NB4 (cell line): ENCODE measurements at regions not wholly inside any gene's neighbourhood (a gene's known extent, or its start where the extent isn't known, plus 50 kb on each side); places are given as distances from the start of the nearest gene placed in this dataset.

Source experiments
- POLR2A ChIP-seq: IDR thresholded peaks from 2 replicates; pipeline ENCODE4 v1.6.1; 2011; ENCODE audit warnings: mild to moderate bottlenecking; ENCODE audit not compliant: insufficient read length; ENCODE audit errors: extremely low read depth
- TF ChIP-seq, protein P1 (sequence below): IDR thresholded peaks from 2 replicates; pipeline ENCODE4 v1.6.1; 2011; ENCODE audit warnings: low read depth, low read length
- TF ChIP-seq, protein P2 (sequence below): IDR thresholded peaks from one replicate; pipeline ENCODE4 v1.5.1; 2012; ENCODE audit warnings: low read depth, low read length

GRCh38 chr9:23962101-23962500 lies 136.1 kb upstream of the ELAVL2 start:
- no peak for TF ChIP-seq POLR2A
- TF ChIP-seq, protein P1, sequence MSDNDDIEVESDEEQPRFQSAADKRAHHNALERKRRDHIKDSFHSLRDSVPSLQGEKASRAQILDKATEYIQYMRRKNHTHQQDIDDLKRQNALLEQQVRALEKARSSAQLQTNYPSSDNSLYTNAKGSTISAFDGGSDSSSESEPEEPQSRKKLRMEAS, result no peak
- TF ChIP-seq, protein P2, sequence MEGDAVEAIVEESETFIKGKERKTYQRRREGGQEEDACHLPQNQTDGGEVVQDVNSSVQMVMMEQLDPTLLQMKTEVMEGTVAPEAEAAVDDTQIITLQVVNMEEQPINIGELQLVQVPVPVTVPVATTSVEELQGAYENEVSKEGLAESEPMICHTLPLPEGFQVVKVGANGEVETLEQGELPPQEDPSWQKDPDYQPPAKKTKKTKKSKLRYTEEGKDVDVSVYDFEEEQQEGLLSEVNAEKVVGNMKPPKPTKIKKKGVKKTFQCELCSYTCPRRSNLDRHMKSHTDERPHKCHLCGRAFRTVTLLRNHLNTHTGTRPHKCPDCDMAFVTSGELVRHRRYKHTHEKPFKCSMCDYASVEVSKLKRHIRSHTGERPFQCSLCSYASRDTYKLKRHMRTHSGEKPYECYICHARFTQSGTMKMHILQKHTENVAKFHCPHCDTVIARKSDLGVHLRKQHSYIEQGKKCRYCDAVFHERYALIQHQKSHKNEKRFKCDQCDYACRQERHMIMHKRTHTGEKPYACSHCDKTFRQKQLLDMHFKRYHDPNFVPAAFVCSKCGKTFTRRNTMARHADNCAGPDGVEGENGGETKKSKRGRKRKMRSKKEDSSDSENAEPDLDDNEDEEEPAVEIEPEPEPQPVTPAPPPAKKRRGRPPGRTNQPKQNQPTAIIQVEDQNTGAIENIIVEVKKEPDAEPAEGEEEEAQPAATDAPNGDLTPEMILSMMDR, result no peak
